GM18517 (cell line): ENCODE measurements at regions not wholly inside any gene's neighbourhood (a gene's known extent, or its start where the extent isn't known, plus 50 kb on each side); places are given as distances from the start of the nearest gene placed in this dataset.

Source experiments
- ATAC-seq: cut with Tn5 transposase; IDR thresholded peaks from one replicate; pipeline ENCODE4 v1.9.1; 2021; ENCODE audit warnings: mild to moderate bottlenecking, moderate library complexity; ENCODE audit not compliant: unreplicated experiment

DNA sequence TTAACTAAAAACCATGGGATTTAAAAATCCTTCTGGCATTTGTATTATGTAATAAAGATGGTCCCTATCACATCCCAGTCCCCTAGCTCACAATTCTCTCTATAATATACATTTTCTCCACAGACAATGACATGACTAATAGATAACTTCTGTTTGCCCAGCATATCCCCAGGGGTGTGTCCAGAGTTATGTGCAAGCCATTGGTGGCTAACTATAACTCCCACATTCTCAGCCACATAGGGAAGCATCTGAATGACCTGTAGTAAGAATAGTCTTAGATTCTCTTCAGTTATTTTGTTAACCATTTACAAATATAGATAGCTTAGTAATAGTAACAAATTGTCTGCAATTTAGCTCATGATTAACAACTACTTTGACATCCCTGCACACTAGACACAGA is 52.2 kb upstream of the RBSN start:
- ATAC-seq: peak; percentile 80

GRCh38 chr3:15152184-15152583 is 53.2 kb upstream of the RBSN start:
- no peak for ATAC-seq

- ATAC-seq: no peak
Observed at GRCh38 chr3:15153103-15153502, 52.9 kb upstream of the CAPN7 start.

GRCh38 chr3:15154326-15154725 is 51.7 kb upstream of the CAPN7 start:
- no peak for ATAC-seq

DNA sequence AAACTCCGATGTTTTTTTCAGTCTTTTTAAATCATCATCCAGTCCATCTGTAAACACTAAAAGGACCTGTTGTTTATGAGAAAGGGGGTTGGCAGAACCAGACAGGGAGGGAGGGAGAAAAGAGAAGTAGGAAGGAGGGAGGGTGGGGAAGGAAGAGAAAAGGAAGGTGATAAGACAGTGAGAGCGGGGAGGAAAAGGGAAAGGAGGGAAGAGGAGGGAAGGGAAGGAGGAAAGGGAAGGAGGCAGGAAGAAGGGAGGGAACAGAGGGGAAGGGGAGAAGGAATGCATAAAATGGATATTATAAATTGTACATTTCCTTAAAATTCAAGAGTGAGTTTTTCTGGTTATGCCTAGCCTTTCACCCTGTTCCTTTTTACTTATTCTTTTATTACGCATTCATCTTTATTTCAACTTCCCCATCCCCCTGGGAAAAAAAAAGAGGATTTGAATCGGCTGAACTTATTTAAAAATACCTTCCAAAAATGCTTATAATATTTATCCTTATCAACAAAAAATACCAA is 50.1 kb upstream of the CAPN7 start:
- ATAC-seq: no peak
